OCI-LY7 (cell line): ENCODE measurements at regions not wholly inside any gene's neighbourhood (a gene's known extent, or its start where the extent isn't known, plus 50 kb on each side); places are given as distances from the start of the nearest gene placed in this dataset.

Source experiments
- EZH2phosphoT487 ChIP-seq: fragments of 200-600 bp; sonication (generic); IDR thresholded peaks from 2 replicates; pipeline ENCODE4 v1.6.1; 2018; ENCODE audit warnings: low read depth, borderline replicate concordance, mild to moderate bottlenecking, mixed run types, antibody characterized with exemption, low read length, moderate library complexity, mixed read lengths
- TF ChIP-seq, protein P1 (sequence below): fragments of 200-600 bp; sonication (generic); conservative IDR thresholded peaks from 2 replicates; pipeline ENCODE4 v1.5.1; 2014; ENCODE audit warnings: mild to moderate bottlenecking, antibody characterized with exemption, low read length, moderate library complexity, mixed read lengths

DNA sequence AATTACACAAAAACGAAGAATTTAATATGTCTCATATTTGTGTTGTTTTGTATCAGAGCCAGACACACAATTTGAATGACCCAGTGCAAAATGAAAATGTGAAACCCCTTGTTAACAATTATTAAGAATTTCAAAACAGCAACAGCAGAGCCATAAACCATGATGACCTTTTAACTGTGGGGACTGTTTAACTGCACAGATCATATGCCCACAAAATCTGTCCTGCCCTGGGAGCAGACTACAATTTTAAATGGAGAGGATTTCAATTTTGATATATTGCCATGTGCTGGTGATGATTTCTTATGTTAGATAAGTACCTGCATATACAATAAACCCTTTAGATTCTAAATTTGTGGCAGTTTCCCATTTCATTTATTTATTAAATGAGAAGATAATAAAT, 455.5 kb upstream of the MGAT4C start:
- TF ChIP-seq, protein P1, sequence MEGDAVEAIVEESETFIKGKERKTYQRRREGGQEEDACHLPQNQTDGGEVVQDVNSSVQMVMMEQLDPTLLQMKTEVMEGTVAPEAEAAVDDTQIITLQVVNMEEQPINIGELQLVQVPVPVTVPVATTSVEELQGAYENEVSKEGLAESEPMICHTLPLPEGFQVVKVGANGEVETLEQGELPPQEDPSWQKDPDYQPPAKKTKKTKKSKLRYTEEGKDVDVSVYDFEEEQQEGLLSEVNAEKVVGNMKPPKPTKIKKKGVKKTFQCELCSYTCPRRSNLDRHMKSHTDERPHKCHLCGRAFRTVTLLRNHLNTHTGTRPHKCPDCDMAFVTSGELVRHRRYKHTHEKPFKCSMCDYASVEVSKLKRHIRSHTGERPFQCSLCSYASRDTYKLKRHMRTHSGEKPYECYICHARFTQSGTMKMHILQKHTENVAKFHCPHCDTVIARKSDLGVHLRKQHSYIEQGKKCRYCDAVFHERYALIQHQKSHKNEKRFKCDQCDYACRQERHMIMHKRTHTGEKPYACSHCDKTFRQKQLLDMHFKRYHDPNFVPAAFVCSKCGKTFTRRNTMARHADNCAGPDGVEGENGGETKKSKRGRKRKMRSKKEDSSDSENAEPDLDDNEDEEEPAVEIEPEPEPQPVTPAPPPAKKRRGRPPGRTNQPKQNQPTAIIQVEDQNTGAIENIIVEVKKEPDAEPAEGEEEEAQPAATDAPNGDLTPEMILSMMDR = no peak
- TF ChIP-seq EZH2phosphoT487 = no peak
